C4-2B (cell line): ENCODE measurements at regions not wholly inside any gene's neighbourhood (a gene's known extent, or its start where the extent isn't known, plus 50 kb on each side); places are given as distances from the start of the nearest gene placed in this dataset.

Experiments used
- CTCF ChIP-seq: fragments of 450-650 bp; conservative IDR thresholded peaks from 2 replicates; pipeline ENCODE4 v1.5.1; 2017; ENCODE audit warnings: mild to moderate bottlenecking
- ZFX ChIP-seq: fragments of 450-650 bp; IDR thresholded peaks from 2 replicates; pipeline ENCODE4 v1.6.1; 2017

DNA sequence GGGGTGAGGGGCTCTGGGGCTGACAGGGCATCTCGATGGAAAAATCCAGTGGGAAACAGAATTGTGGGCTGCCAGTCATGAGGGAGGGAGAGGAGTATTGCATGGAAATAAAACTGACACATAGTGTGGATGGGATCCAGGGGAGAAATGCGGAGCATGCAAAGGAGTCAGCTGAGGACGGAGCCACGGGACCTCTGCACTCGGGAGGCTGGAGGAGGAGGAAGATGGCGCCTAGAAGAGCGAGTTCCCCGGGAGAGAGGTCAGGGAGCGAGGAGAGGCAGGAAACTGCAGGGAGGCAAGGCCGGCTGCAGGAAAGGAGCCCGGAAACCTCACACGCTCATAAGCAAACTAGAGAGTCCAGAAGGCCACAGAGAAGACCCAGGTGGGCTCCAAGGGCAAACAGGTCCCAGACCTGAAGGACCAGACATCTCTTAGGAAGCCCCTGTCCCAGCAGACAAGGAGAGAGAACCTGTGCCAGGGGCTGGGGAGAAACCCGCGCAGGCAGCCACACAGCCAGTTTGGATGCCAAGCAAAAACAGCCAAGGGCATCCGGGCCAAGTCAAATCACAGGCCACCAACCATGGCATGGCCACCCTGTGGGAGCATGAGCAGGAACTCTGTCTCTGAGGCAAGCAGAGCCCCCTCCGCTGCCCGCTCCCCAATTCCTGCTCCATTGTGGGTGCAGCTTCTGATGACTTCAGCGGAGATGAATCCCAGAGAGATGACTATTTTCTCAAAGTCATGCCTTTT is 218.8 kb upstream of the ID2 start:
- TF ChIP-seq CTCF (no peak), ZFX (no peak)
